ENCODE measurements at regions not wholly inside any gene's neighbourhood (a gene's known extent, or its start where the extent isn't known, plus 50 kb on each side); places are given as distances from the start of the nearest gene placed in this dataset.

DNA sequence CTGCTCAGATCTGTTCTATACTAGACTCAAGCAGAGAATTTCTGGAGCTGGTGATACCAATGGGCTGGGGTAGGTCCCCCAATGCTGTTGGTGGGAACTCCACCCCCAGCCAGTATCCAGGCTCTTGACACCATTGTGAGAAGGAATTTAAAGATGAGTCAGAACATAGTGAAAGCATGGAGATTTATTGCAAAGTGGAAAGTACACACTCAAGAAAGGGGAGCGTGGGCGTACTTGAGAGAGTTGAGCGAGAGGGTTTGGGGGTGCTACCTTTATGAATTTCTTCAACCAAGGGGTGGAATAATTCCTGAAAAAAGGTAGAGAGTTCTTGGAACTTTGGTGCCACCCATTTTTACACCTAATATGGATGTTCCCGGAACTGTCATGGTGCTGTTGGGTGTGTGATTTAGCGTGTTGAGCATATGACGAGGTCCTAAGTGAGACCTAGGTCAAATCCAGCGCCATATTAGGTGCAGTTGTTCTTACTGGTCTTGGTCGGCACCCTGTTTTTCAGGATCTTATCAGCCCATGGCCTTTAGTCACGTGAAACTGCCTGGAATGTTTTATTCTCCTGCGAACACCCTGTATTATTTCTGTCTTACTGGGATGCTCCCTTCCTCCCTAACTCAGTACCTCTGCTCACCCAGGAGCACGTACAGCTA lies 122.0 kb upstream of the AHR start:
- DNase-seq (ENCODE audit: low spot score) = no peak

DNA sequence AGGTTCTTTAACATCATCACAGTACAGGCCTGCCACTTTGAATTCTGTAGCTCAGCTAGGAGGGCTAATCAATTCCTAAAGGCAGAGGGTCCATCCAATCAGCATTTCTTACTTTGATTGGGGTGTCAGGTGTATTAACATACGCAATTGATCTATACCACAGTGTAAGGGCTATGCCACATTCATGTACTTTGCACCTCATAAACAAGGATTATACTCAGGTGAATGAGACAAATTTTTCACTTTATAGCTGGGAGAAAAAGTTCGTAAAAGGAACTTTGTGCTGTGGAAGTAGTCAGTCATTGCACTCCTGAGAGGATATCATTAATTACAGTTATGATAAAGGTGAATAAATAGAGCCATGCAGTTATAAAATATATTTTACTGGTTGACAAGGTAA lies 119.9 kb upstream of the AHR start:
- no peak for DNase-seq (ENCODE audit: low spot score)

- DNase-seq (ENCODE audit: low spot score) = no peak
These were observed 117.0 kb upstream of the AHR start for GRCh38 chr7:17181482-17181881.

DNA sequence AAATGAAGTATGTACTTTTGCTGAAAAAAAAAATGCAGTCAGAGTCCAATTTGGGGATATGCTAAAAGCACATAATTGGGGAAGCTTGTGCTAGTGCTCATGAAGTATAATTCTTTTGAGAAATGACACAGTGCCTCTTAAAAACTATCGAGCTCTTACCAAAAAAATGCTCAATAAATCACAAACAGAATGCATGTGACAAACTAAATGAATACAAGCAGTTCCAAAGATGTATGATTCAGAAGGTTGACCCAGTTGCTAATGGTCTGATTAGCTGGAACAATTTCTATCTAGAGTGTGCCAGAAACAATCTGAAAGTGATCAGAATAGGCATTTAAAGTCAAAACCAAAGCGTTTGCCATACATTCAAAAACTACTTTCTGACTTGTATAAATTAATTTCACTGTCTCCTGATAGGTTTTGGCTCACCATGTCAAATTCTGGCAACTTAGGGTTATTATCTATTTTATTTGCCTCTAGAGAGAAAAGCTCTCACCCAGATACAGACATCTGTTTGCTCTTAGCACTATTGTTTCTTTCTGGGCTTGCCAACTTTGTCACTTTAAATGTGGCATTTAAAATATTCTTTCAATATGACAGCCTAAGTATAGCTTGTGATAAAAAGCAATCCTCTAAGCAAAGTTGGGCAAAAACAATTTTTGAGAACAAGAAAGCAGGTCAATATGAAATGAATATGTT lies 114.7 kb upstream of the AHR start:
- no peak for DNase-seq (ENCODE audit: low spot score)

DNA sequence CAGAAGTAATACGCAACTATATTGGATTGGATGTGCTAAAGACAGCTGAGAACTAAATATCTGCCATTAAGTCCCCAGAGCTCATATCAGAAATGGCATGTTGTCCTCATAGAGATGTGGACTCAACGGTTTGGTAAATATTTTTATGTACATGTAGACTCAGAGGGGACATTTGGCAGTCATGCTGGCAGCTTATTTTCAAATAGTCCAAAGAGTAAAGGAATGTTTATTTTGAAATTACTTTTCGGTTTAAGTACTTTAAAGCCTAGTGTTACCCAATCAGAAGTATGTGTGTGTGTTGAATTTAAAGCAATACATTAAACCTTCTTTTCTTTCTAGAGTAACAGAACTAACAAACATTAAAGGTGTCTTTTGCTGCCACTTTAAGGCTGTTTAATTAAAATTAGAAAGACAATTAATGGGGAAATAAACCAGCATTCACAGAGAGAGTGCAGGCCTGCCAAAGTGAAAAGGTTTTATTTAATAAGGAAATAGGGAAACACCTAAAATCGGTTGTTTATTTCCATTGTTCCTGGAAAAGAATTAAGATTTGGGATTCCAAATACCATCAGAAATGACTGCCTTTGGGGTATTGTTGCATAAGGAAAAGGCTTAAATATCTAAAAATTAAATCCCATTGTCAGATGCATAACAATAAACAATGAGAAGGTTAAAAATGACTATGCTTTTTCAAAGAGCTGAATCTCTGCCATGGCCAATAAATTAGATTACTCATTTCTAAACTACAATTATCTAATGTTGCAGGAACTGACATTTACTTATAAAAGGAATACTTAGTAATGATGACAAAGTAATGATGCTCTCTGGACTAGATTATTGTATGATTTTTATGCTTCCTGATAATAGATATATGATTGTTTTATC lies 113.4 kb upstream of the AHR start:
- DNase-seq (ENCODE audit: low spot score) = no peak

DNA sequence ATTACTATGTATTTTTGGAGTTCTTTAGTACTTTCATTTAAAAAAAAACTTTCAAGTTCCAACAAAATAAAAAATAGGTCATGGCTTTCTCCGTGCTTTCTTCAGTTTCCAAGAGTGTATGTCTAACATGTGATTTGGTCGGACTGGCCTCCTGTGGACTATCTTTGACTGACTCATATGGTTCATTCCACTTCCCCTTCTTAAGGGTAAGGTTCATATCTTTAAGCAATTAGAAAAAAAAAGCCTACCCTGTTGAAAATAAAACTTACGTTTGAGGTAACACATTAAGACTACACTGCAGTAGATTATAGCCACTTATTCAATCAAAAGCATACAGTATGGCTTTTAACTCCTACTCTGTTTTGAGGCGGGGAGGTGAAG lies 112.8 kb upstream of the AHR start:
- DNase-seq (ENCODE audit: low spot score) = no peak

- DNase-seq (ENCODE audit: low spot score) = no peak
These were observed 111.5 kb upstream of the AHR start for GRCh38 chr7:17186745-17187530.

DNA sequence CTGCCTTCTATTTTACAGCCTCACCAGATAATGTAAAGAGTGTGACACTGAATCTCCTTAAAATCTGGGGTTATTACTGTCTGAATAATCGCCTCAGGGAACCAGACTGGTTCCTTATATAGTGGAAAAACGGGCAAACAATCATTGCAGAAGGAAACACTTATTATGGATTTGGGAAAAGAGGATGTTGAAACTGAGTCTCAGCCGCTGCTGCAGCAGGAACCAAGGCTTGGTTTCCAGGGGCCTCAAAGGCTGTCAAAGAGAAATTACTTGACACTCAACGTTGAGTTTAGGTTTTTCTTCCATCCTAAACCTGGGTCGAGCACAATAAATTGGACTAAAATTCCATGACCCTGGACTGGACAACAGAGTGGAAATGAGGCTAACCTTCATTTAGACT lies 103.8 kb upstream of the AHR start:
- DNase-seq (ENCODE audit: low spot score) = no peak

DNA sequence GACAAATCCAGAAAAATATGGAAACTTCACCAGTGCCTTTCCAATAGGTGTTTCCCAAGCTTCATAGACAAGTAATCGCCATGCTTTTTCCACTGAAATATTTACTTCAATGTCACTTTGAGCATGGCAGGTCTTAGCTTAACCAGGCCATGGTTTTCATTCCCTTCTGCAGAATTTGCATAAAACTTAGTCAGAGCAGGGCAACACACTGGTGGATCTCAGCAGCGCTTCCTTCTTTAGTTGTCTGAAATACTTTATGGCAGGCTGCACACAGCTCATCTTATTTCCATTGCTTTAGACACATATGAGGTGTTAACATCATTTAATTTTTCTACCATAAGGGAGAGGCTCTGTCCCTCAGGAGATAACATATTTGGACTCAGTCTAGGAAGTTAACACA lies 102.9 kb upstream of the AHR start:
- DNase-seq (ENCODE audit: low spot score) = no peak

DNA sequence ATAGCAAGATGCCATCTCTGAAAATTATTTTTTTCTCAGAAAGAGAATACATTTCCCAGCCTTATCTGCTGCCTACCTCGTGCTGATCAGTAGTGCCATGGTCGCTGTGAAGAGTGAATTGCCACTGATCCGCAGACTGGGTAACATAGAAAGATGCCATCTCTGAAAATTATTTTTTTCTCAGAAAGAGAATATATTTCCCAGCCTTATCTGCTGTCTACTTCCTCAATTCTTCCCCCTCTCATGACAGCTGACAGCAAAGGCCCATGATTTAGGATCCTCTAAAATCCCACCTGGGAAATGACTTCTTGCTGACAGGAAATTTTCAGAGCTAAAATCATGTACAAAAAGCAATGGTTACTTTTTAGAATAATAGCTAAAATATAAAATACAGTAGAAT lies 92.5 kb upstream of the AHR start:
- DNase-seq (ENCODE audit: low spot score) = no peak

- no peak for DNase-seq (ENCODE audit: low spot score)
These were observed 92.0 kb upstream of the AHR start for GRCh38 chr7:17206349-17206905.

DNA sequence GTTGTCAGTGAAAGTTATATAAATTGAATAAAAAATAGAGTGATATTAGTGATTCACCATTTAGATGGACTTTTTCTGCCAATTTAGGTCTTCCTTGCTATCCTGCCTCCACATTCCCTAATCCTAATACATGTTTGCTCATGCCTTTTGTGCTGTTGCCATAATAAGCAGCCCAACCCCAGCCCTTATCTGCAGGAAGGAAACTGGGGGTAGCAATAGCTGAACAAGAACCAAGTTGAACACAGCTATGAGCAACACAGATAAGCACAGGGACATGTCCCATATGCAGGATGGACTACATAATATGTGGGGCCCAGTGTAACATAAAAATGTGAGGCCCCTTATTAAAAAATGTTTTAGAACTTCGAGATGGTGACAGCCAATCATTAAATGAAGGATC lies 91.2 kb upstream of the AHR start:
- DNase-seq (ENCODE audit: low spot score) = no peak

DNA sequence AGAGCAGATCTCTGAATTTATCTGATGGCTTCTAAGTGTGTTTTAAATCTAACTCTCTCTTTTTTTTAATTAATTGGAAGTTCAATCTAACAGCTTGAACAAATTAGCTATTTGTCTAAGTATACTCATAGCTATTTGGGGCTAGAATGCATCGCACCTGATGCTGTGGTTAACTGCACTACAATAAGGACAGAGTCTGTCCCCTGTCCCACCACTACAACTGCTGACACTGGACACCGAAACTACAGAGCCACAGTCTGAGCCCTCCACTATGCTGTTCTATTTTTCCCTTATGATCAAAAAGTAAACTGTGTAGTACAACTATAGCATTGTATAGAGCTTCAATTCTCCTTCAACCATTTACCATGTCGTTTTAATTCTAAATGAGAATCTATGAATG lies 89.4 kb upstream of the AHR start:
- no peak for DNase-seq (ENCODE audit: low spot score)

DNA sequence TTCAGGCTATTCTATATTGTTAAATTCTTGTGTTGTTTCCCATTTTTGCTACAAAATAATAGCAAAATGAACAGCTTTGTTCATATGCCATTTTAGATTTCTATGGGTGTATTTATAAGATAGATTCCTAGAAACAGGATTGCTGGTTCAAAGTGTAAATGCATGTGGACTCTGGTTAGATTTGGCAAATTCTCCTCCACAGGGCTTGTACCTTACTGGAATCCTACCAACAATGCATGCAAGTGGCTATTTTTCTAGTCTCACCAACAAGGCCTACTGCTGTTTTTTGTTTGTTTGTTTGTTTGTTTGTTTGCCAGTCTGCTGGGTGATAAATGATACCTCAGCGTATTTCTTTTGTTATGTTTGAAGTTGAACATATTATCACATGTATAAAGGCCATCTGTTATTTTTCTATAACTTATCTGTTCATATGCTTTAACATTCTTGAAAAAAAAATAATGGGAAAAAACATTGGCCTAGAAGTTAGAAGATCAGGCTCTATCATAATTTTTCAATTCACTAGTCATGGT lies 87.1 kb upstream of the AHR start:
- DNase-seq (ENCODE audit: low spot score) = no peak

- DNase-seq (ENCODE audit: low spot score) = no peak
These were observed 86.3 kb upstream of the AHR start for GRCh38 chr7:17212188-17212587.

DNA sequence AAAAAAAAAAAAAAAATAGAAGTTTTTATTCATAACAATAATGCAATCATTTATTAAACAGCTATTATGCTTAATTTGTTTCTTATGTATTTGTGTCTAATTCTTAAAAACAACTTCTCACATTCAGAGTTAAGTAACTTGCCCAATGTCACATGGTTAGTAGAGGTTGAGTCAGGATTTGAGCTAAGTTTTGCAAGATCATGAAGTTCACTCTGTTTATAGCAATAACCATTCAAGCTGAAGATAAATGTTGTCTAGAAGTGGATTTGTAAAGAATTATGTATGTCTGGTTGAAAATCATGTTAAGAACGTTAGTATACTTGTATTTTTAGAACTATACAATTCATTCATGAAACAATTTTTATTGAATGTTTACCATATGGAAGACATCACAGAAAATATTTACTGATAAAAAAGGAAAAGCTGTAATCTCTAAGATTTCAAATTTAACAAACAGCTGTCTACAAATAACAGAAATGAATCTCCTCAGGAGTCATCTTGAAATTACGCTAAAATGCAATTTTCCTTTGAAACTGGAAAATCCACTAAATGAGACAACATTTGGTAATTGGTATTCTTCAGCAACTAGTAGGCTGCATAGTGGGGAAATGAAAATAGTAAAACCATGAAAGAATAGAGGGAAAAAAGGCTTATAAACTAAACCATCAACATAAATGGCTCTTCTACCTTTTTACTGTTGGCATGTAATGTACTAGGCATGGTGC lies 70.5 kb upstream of the AHR start:
- DNase-seq (ENCODE audit: low spot score) = no peak

DNA sequence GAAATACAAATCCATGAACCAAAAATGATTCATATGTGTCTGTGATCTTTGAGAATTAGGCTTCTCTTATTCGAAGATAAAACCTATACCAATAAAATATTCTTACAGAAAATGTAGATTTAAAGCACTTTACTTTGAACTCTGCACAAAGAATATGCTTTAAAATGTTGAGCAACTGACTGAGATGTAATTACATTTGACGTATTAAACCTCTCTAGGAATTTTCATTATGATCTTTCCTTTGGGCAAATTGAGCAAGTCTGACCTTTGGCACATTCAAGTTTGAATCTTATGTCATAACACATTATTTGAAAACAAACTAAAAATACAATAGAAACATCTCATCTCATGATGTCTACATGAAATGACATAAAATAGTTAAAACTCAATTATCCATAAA lies 69.2 kb upstream of the AHR start:
- DNase-seq (ENCODE audit: low spot score) = no peak

DNA sequence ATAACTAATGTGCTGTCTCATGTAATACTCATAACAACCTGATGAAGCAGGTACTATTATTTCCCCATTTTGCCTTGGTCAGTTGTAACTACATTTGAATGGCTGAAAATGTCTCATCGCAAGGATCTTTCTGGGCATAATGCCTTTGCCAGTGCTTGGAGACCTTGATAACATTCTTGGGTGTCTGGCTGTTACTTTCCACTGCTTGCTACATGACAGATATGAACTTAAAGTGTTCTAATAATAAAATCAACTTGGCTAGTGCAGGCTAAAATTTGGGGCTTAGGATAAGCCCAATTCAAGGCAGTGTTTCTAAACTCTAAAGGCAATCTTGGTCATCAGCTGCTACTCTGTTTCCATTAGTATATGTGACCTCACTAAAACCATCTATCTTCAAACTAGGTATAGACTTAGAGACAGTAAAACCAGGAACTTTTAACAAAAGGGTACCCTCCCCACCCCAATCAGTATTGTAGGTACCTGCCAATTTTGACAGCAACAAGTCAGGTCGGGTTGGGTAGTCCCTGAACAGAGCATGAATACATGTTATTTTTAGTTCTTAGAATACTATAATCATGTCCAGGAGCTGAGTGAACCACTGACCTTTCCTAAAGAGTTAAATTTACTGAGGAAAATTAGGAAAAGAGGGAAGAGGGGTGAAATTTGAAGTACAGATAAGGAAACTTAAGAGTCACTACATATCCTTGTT lies 68.2 kb upstream of the AHR start:
- no peak for DNase-seq (ENCODE audit: low spot score)

- DNase-seq (ENCODE audit: low spot score) = no peak
These were observed 64.8 kb upstream of the AHR start for GRCh38 chr7:17233603-17234002.

- DNase-seq (ENCODE audit: low spot score) = no peak
These were observed 64.4 kb upstream of the AHR start for GRCh38 chr7:17234030-17234397.

Data from ureter (tissue), 1 donor.